NCI-H2029 (cell line): ENCODE measurements at regions not wholly inside any gene's neighbourhood (a gene's known extent, or its start where the extent isn't known, plus 50 kb on each side); places are given as distances from the start of the nearest gene placed in this dataset.

Source experiments
- DNase-seq: peaks from one replicate; lab custom pipeline; 2025; lab: John Stamatoyannopoulos, UW

DNA sequence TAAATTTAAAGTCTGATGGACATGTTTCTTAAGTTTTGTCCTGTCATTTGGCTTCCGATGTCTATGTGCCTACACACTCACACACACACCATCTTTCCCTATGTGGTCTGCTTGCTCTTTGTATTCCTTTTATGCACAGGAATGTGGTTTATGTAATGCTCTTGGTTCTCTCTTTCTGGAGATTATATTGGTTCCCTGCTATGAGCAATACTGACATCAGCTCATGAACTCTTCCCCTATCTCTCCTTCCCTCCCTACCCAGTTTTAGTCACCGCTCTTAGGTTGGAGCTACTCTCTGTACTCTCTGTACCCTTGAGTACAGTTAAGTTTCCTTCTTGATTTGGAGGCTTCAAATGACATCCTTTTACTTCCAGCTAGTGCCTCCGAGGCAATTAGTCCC, 77.9 kb upstream of the MVB12B start:
- no peak for DNase-seq

DNA sequence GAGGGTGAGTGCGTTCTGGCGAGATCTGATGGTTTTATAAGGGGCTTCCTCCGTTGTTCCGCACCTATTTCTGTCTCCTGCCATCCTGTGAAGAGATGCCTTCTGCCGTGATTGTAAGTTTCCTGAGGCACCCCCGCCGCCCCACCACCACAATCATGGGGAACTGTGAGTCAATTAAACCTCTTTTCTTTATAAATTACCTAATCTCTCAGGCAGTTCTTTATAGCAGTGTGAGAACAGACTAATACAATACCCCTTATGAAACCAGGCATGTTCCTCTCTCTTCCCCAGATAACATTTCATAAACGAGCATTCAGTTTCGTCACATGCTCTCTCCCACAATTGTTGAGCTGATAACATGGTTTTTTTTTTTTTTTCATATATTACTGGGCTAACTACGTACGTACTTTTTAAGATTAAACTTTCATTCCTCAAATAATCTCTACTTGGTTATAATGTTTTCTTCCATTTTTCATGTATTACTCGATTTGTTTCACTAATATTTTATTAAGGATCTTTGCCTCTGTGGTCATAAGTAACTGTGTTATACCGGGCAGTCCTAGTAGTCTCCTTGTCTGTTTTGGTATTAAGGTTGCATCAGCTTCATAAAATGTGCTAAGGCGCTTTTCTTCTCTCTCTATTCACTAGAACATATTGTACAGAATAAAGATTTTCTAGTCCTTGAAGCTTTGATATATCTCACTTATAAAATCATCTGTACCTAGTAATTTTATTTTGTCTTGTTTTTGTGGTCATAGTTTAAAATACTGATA, 64.9 kb upstream of the MVB12B start:
- no peak for DNase-seq

DNA sequence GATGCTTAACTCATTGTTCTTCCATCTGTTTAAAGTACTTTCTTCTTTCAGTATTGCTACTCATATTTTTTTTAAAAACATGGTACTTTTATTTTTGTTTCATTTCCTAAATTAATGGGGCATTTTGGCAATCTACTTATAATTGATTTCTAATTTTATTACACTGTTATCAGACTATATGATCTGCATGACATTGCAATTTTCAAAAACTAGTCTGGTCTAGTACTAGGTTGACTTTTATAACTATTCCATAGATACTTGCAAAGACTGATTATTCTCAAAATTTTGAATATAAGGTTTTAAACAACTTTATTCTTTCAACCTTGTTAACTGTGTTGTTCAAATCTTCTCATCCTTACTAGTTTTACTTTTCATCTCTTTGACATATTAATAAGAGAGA, 63.9 kb upstream of the MVB12B start:
- no peak for DNase-seq

DNA sequence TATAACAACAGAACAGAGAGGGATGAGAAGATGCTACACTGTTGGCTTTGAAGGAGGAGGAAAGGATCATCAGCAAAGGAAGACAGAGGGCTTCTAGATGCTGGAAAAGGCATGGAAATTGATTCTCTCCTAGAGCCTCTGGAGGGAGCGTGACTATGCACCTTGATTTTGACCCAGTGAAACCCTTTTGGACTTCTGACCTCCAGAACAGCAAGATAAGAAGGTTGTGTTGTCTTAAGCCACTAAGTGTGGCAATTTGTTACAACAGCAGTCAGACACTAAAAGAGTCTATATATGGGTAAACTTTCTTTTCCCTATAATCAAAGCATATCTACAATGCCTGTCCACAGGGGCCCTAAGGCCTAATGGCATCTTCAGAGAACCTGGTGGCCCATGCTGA, 56.1 kb upstream of the MVB12B start:
- no peak for DNase-seq

DNA sequence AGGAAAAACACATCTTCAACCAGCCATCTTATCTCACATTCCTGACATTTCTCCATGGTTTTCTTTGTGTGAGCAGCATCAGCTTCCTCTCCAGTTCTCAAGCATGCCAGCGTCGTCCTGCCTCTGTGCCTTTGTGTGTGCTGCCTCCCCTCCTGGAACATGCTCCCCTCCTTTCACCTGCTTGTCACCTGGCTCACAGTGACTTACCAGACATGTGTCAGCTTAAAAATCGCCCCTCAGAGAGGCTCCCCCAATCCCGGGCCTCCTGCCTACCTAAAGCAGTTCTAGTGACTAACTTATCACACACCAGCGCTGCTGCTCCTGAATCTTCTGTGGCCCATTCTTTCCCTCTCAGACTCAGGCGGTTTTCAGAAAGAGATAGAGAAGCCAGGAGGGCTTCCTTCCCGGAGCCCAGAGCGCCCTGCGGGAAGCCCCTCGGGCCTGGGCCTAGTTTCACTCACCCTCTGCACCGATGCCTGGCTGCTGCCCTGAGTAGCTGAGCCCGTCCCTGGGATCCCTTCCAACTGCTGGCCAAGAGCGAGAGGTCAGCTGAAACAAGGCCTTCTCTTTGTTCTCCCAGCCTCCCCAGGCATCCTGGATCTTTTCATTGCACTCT, 51.1 kb upstream of the MVB12B start:
- DNase-seq, result no peak

DNA sequence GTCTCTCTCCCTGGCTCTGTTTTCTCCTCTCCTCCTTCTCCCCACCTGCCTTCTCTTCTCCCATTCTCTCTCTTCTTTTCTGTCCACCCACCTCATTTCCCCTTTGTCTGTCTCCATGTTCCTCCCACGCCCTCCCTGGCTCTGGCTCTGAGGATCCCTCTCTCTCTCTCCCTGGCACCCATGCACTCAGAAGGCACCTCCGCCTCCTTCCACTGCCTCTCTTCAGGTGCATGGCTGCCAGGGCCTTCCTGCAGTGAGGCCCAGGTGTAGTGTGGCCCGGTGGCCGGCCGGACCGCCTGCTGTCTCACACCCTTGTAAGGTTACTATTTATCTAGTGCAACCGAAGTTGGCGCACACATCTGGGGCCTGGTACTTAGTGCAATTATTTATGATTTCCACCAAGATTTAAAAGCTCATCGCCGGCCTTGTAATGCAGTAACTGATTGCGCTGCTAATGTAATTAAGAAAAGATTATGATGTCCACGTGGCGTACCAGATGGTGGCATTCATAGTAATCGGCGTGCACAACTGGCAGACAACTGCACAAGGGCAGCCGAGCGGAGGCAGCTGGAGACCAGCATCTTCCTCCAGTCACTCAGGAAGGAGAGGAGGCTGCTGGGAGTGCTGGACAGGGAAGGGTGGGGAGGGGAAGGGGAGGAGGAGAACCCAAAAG, 50.4 kb upstream of the MVB12B start:
- DNase-seq, result no peak
